ENCODE measurements at regions not wholly inside any gene's neighbourhood (a gene's known extent, or its start where the extent isn't known, plus 50 kb on each side); places are given as distances from the start of the nearest gene placed in this dataset.

DNA sequence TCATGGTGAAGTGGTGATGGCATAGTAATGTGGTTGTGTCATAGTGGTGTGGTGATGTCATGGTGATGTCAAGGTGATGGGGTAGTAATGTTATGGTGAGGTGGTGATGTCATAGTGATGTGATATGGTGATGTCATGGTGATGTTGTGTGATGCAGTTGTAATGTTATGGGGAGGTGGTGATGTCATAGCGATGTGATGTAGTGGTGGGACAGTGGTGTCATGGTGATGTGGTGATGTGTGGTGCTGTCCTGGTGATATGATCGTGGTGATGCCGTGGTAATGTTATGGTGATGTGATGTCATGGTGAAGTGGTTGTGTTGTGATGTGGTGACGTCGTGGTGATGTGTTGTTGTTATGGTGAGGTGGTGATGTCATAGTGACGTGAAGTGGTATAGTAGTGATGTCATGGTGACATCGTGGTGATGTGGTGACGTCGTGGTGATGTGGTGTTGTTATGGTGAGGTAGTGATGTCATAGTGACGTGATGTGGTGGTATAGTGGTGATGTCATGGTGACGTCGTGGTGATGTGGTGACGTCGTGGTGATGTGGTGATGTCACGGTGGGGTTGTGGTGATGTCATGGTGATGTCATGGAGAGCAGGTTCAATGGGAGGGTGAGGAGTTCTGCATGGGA is 242.7 kb upstream of the MYT1L start:
- Histone ChIP-seq H3K9me3 (ENCODE audit: control insufficient read depth in 1 of 2, insufficient read depth in 1 of 2, low read length in 2 of 2) (peaks cover 0 to 48% of the 10 kb centered on the region in 2 experiments), H3K27ac (ENCODE audit: low read depth in 1 of 2, low read length in 2 of 2) (no peak overlapping the region), H3K4me1 (ENCODE audit: insufficient read depth, low read length) (no peaks in the 10 kb centered on the region), H3K27me3 (ENCODE audit: control insufficient read depth in 1 of 2, insufficient read depth in 2 of 2, low read length in 2 of 2) (no peaks in the 10 kb centered on the region), H3K4me3 (ENCODE audit: low read length) (no peak overlapping the region), H3K36me3 (ENCODE audit: insufficient read depth, low read length) (no peaks in the 10 kb centered on the region)
- H3K27ac Mint-ChIP-seq, result no peak overlapping the region
- H3K4me1 Mint-ChIP-seq (ENCODE audit: low read depth), result no peaks in the 10 kb centered on the region
- H3K4me3 Mint-ChIP-seq, result no peak overlapping the region
- ChIA-PET POLR2A (no interaction called here), CTCF (no interaction called here)
- no peaks in the 10 kb centered on the region for H3K36me3 Mint-ChIP-seq (ENCODE audit: low read depth)
- no peak for DNase-seq
- no peaks in the 10 kb centered on the region for H3K9me3 Mint-ChIP-seq
- TF ChIP-seq, protein P1, sequence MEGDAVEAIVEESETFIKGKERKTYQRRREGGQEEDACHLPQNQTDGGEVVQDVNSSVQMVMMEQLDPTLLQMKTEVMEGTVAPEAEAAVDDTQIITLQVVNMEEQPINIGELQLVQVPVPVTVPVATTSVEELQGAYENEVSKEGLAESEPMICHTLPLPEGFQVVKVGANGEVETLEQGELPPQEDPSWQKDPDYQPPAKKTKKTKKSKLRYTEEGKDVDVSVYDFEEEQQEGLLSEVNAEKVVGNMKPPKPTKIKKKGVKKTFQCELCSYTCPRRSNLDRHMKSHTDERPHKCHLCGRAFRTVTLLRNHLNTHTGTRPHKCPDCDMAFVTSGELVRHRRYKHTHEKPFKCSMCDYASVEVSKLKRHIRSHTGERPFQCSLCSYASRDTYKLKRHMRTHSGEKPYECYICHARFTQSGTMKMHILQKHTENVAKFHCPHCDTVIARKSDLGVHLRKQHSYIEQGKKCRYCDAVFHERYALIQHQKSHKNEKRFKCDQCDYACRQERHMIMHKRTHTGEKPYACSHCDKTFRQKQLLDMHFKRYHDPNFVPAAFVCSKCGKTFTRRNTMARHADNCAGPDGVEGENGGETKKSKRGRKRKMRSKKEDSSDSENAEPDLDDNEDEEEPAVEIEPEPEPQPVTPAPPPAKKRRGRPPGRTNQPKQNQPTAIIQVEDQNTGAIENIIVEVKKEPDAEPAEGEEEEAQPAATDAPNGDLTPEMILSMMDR (IDR thresholded peaks at IDR 0.05), result no peak
- no peak for ATAC-seq (ENCODE audit: poor library complexity)
- intact Hi-C loops (cut with DNase I, micrococcal nuclease), result no loop called here
- H3K27me3 Mint-ChIP-seq, result no peaks in the 10 kb centered on the region

DNA sequence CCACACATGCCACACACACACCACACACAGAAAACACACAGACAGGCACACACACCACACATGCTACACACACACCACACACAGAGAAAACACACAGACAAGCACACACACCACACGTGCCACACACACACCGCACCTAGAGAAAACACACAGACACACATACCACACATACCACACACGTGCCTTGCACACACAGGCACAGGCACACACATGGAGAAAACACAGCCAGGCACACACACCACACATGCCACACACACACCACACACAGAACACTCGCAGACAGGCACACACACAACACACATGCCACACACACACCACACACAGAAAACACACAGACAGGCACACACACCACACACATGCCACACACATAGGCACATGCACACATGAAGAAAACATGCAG is 242.1 kb upstream of the MYT1L start:
- ATAC-seq (ENCODE audit: poor library complexity) (no peak), DNase-seq (peak in 1 of 14 experiments; percentile 12)
- TF ChIP-seq, protein P1 (IDR thresholded peaks at IDR 0.05), result no peak
- H3K4me3 Mint-ChIP-seq, result no peak overlapping the region
- H3K27me3 ChIP-seq (ENCODE audit: control insufficient read depth in 1 of 2, insufficient read depth in 2 of 2, low read length in 2 of 2), result no peaks in the 10 kb centered on the region
- no peak overlapping the region for H3K4me3 ChIP-seq (ENCODE audit: low read length)
- no peaks in the 10 kb centered on the region for H3K4me1 ChIP-seq (ENCODE audit: insufficient read depth, low read length)
- H3K27ac Mint-ChIP-seq, result no peak overlapping the region
- H3K9me3 ChIP-seq (ENCODE audit: control insufficient read depth in 1 of 2, insufficient read depth in 1 of 2, low read length in 2 of 2), result peaks cover 0 to 48% of the 10 kb centered on the region in 2 experiments
- ChIA-PET POLR2A (no interaction called here), CTCF (no interaction called here)
- no peaks in the 10 kb centered on the region for H3K36me3 ChIP-seq (ENCODE audit: insufficient read depth, low read length)
- intact Hi-C loops (cut with DNase I, micrococcal nuclease), result no loop called here
- no peaks in the 10 kb centered on the region for H3K36me3 Mint-ChIP-seq (ENCODE audit: low read depth)
- no peak overlapping the region for H3K27ac ChIP-seq (ENCODE audit: low read depth in 1 of 2, low read length in 2 of 2)
- H3K9me3 Mint-ChIP-seq, result no peaks in the 10 kb centered on the region
- H3K27me3 Mint-ChIP-seq, result no peaks in the 10 kb centered on the region
- no peaks in the 10 kb centered on the region for H3K4me1 Mint-ChIP-seq (ENCODE audit: low read depth)

DNA sequence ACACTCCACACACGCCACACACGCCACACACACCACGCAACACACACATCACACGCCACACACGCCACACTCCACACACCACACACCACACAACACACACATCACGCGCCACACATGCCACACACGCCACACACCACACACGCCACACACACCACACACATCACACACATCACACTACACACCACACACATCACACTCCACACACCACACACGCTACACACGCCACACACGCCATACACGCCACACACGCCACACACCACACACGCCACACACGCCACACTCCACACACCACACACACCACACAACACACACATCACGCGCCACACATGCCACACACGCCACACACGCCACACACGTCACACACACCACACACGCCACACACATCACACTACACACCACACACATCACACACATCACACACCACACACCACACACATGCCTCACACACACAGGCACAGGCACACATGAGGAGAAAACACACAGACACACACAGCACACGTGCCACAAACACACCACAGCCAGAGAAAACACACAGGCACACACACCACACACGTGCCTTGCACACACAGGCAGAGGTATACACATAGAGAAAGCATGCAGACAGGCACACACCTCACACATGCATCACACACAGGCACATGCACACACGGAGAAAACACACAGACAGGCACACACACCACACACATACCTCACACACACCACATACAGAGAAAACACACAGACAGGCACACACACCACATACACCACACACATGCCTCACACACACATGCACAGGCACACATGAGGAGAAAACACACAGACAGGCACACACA is 241.5 kb upstream of the MYT1L start:
- Mint-ChIP-seq H3K36me3 (ENCODE audit: low read depth) (no peaks in the 10 kb centered on the region), H3K4me3 (no peak overlapping the region), H3K9me3 (no peaks in the 10 kb centered on the region), H3K27me3 (no peaks in the 10 kb centered on the region), H3K4me1 (ENCODE audit: low read depth) (no peaks in the 10 kb centered on the region), H3K27ac (no peak overlapping the region)
- peak in 1 of 14 experiments; percentile 8 for DNase-seq
- no peaks in the 10 kb centered on the region for H3K4me1 ChIP-seq (ENCODE audit: insufficient read depth, low read length)
- TF ChIP-seq, protein P1 (IDR thresholded peaks at IDR 0.05), result no peak
- H3K9me3 ChIP-seq (ENCODE audit: control insufficient read depth in 1 of 2, insufficient read depth in 1 of 2, low read length in 2 of 2), result peaks cover 0 to 48% of the 10 kb centered on the region in 2 experiments
- H3K4me3 ChIP-seq (ENCODE audit: low read length), result no peak overlapping the region
- H3K27ac ChIP-seq (ENCODE audit: low read depth in 1 of 2, low read length in 2 of 2), result no peak overlapping the region
- ChIA-PET CTCF (no interaction called here), POLR2A (no interaction called here)
- no peak for ATAC-seq (ENCODE audit: poor library complexity)
- intact Hi-C loops (cut with DNase I, micrococcal nuclease), result no loop called here
- H3K36me3 ChIP-seq (ENCODE audit: insufficient read depth, low read length), result no peaks in the 10 kb centered on the region
- H3K27me3 ChIP-seq (ENCODE audit: control insufficient read depth in 1 of 2, insufficient read depth in 2 of 2, low read length in 2 of 2), result no peaks in the 10 kb centered on the region

Measured in CD4-positive, alpha-beta T cell (primary cell).